Panc1 (cell line): ENCODE measurements at regions not wholly inside any gene's neighbourhood (a gene's known extent, or its start where the extent isn't known, plus 50 kb on each side); places are given as distances from the start of the nearest gene placed in this dataset.
"Not testable (repeated sequence)": the region's sequence is repeated elsewhere in the genome, so short reads cannot be mapped to it uniquely, and the experiment has no call there.

Experiments
- ATAC-seq: fragments of 200-7000 bp; cut with Tn5 transposase; 2 replicates; pipeline ENCODE4 v1.9.1; 2020; ENCODE audit warnings: mild to moderate bottlenecking, moderate library complexity
- BruUV-seq: library from RNA; stranded (reverse); fragments of 400-500 nt; replicated peaks from 2 replicates; lab custom pipeline; 2021; lab: Mats Ljungman, UMichigan
- CTCF ChIA-PET: fragments of 300-600 bp; sonication (Branson Sonifier 250); formaldehyde crosslinking; loops from one replicate; lab custom pipeline; 2022; ENCODE audit warnings: antibody characterized with exemption; lab: Charles Lee
- POLR2A ChIA-PET: fragments of 300-600 bp; sonication (Branson Sonifier 250); formaldehyde crosslinking; loops from one replicate; lab custom pipeline; 2022; ENCODE audit warnings: antibody characterized with exemption; lab: Charles Lee
- DNase-seq: peaks from one replicate; pipeline ENCODE4 v3.0.0-alpha.2; 2010; ENCODE audit warnings: low read depth, low spot score
- H3K27ac ChIP-seq: 2 replicates; pipeline ENCODE4 v1.5.1; 2011; ENCODE audit warnings: mild to moderate bottlenecking, low read length, inconsistent platforms
- H3K27me3 ChIP-seq: fragments of 200-500 bp; sonication (Bioruptor generic); 2 replicates; pipeline ENCODE4 v1.6.0; 2014; ENCODE audit warnings: low read length, inconsistent platforms; ENCODE audit not compliant: control insufficient read depth, insufficient read depth
- H3K36me3 ChIP-seq: fragments of 200-500 bp; sonication (Bioruptor generic); 2 replicates; pipeline ENCODE4 v1.5.1; 2014; ENCODE audit warnings: inconsistent platforms, mild to moderate bottlenecking, low read length, moderate library complexity; ENCODE audit not compliant: control insufficient read depth, insufficient read depth
- H3K4me1 ChIP-seq: 2 replicates; pipeline ENCODE4 v1.5.1; 2011; ENCODE audit warnings: inconsistent platforms, mild to moderate bottlenecking, low read length, moderate library complexity; ENCODE audit not compliant: control insufficient read depth, insufficient read depth
- H3K4me3 ChIP-seq, 2 experiments: 2 replicates each; pipeline ENCODE4 v1.5.1; 2011 to 2012; ENCODE audit warnings: low read depth in 2 of 2, low read length in 2 of 2, mild to moderate bottlenecking in 2 of 2, inconsistent platforms in 1 of 2, moderate library complexity in 1 of 2
- H3K9me3 ChIP-seq: fragments of 200-500 bp; sonication (Bioruptor generic); 2 replicates; pipeline ENCODE4 v1.5.1; 2014; ENCODE audit warnings: low read depth, mild to moderate bottlenecking, inconsistent platforms, low read length, moderate library complexity; ENCODE audit not compliant: control insufficient read depth, insufficient read depth
- CTCF ChIP-seq: fragments of 450-650 bp; IDR thresholded peaks from 2 replicates; pipeline ENCODE4 v1.5.1; 2017; ENCODE audit warnings: mild to moderate bottlenecking
- POLR2AphosphoS5 ChIP-seq: IDR thresholded peaks from 2 replicates; pipeline ENCODE4 v1.6.1; 2012; ENCODE audit warnings: mild to moderate bottlenecking, low read depth, low read length, moderate library complexity
- REST ChIP-seq, 2 experiments: IDR thresholded peaks; 2 replicates each; pipeline ENCODE4 v1.6.1; 2011 to 2012; ENCODE audit warnings: low read depth in 2 of 2, control low read depth in 1 of 2, low read length in 1 of 2, mild to moderate bottlenecking in 1 of 2, moderate library complexity in 1 of 2; ENCODE audit not compliant: insufficient read depth in 1 of 2
- SIN3A ChIP-seq: IDR thresholded peaks from 2 replicates; pipeline ENCODE4 v1.6.1; 2012; ENCODE audit warnings: low read depth, mild to moderate bottlenecking, low read length, moderate library complexity, borderline replicate concordance; ENCODE audit not compliant: insufficient read depth
- TCF7L2 ChIP-seq: IDR thresholded peaks from 2 replicates; pipeline ENCODE4 v1.6.1; 2011; ENCODE audit warnings: mild to moderate bottlenecking, low read depth, low read length, inconsistent platforms
- in situ Hi-C: cut with HindIII; loops from 2 replicates; pipeline ENCODE4 v1.10.0; 2016; ENCODE audit warnings: low sequenced_read_pairs, low pct_unique_long_range_greater_than_20kb
- intact Hi-C: fragments of 100-400 bp; cut with micrococcal nuclease; formaldehyde crosslinking; loops from one replicate; pipeline ENCODE4 v1.10.0; 2022; ENCODE audit not compliant: unreplicated experiment

GRCh38 chrX:40868868-40869267 is 133.5 kb upstream of the MED14 start:
- ATAC-seq, result no peak
- Histone ChIP-seq H3K4me1 (no peaks in the 10 kb centered on the region; the same call in 1 of the 2 replicates), H3K9me3 (no peaks in the 10 kb centered on the region), H3K36me3 (no peaks in the 10 kb centered on the region), H3K27ac (no peak overlapping the region), H3K4me3 (no peak overlapping the region), H3K27me3 (no peaks in the 10 kb centered on the region)
- no peak for DNase-seq
- POLR2A ChIA-PET, result no interaction called here
- no TSS peak for BruUV-seq
- in situ Hi-C loops, result no loop called here
- intact Hi-C loops, result no loop called here
- TF ChIP-seq REST (IDR thresholded peaks at IDR 0.05; ENCODE audit: insufficient read depth in 1 of 2, low read depth in 2 of 2, low read length in 1 of 2) (no peak), SIN3A (no peak), POLR2AphosphoS5 (no peak), CTCF (no peak), TCF7L2 (no peak)
- CTCF ChIA-PET, result no interaction called here

- DNase-seq, POLR2A ChIA-PET, H3K9me3 ChIP-seq, H3K27ac ChIP-seq, ATAC-seq, H3K4me3 ChIP-seq, H3K4me1 ChIP-seq, H3K27me3 ChIP-seq, H3K36me3 ChIP-seq, intact Hi-C loops, in situ Hi-C loops, BruUV-seq, CTCF ChIA-PET: not testable (repeated sequence)
Observed at GRCh38 chrX:40870982-40871381, 135.6 kb upstream of the MED14 start.

GRCh38 chrX:40871385-40872082 is 136.2 kb upstream of the MED14 start:
- CTCF ChIA-PET, result no interaction called here
- H3K4me1 ChIP-seq, result no peaks in the 10 kb centered on the region; the same call in 1 of the 2 replicates
- POLR2A ChIA-PET, result no interaction called here
- no peaks in the 10 kb centered on the region for H3K36me3 ChIP-seq
- TF ChIP-seq POLR2AphosphoS5 (no peak), CTCF (no peak), REST (IDR thresholded peaks at IDR 0.05; ENCODE audit: insufficient read depth in 1 of 2, low read depth in 2 of 2, low read length in 1 of 2) (no peak), SIN3A (no peak), TCF7L2 (no peak)
- intact Hi-C loops (no loop called here), in situ Hi-C loops (no loop called here)
- DNase-seq (no peak), ATAC-seq (no peak; the same call in 1 of the 2 replicates)
- H3K4me3 ChIP-seq, result no peak overlapping the region
- no peak overlapping the region for H3K27ac ChIP-seq
- no peaks in the 10 kb centered on the region for H3K9me3 ChIP-seq
- BruUV-seq, result no TSS peak
- no peaks in the 10 kb centered on the region for H3K27me3 ChIP-seq
